H1 (cell line): ENCODE measurements at regions not wholly inside any gene's neighbourhood (a gene's known extent, or its start where the extent isn't known, plus 50 kb on each side); places are given as distances from the start of the nearest gene placed in this dataset.

Source experiments
- RFX5 ChIP-seq: IDR thresholded peaks from 2 replicates; pipeline ENCODE4 v1.6.1; 2011; ENCODE audit warnings: low read depth, low read length, improper control_type of control experiment, borderline replicate concordance
- TCF12 ChIP-seq: IDR thresholded peaks from 2 replicates; pipeline ENCODE4 v1.6.1; 2011; ENCODE audit warnings: low read depth, mild to moderate bottlenecking, low read length

GRCh38 chr11:109511598-109511997 is 89.6 kb downstream of the C11orf87 start (continued):
- no peak for TF ChIP-seq TCF12
- no peak for TF ChIP-seq RFX5
- TF ChIP-seq, all 59 proteins: peak for 0
